ENCODE measurements at regions not wholly inside any gene's neighbourhood (a gene's known extent, or its start where the extent isn't known, plus 50 kb on each side); places are given as distances from the start of the nearest gene placed in this dataset.

DNA sequence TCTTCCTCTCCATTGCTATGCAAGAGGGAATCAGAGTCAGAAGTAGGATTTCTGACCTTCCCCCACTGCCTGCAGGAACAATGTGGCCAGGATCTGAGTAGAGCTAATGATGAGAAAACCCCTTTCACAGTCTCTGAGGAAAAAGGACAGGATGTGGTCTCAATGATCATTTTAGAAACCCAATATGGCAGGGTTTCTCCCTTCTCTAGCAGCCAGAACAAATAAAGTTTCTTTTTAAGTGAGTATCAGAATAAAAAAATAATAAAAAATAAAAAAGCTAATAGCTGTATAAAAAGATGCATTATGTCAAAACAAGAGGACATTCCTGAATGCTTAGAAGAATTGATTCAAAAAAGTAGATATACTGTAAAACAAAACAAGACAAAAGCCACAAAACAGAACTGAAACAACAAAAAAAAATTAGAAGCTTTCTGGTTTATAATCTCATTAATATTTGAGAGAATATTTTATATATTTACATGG, 1124.9 kb upstream of the ZEB2 start:
- no peak for TF ChIP-seq EP300 (IDR thresholded peaks at IDR 0.05)
- no peak for TF ChIP-seq POLR2A (IDR thresholded peaks at IDR 0.05)
- TF ChIP-seq, protein P1, sequence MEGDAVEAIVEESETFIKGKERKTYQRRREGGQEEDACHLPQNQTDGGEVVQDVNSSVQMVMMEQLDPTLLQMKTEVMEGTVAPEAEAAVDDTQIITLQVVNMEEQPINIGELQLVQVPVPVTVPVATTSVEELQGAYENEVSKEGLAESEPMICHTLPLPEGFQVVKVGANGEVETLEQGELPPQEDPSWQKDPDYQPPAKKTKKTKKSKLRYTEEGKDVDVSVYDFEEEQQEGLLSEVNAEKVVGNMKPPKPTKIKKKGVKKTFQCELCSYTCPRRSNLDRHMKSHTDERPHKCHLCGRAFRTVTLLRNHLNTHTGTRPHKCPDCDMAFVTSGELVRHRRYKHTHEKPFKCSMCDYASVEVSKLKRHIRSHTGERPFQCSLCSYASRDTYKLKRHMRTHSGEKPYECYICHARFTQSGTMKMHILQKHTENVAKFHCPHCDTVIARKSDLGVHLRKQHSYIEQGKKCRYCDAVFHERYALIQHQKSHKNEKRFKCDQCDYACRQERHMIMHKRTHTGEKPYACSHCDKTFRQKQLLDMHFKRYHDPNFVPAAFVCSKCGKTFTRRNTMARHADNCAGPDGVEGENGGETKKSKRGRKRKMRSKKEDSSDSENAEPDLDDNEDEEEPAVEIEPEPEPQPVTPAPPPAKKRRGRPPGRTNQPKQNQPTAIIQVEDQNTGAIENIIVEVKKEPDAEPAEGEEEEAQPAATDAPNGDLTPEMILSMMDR (IDR thresholded peaks at IDR 0.05): no peak
- H3K4me3 ChIP-seq: no peak overlapping the region
- H3K36me3 ChIP-seq: no peaks in the 10 kb centered on the region
- H3K9me3 ChIP-seq: no peaks in the 10 kb centered on the region
- H3K27me3 ChIP-seq: no peaks in the 10 kb centered on the region
- intact Hi-C loops (cut with DNase I): no loop called here
- DNase-seq: no peak
- H3K27ac ChIP-seq: no peak overlapping the region
- no peaks in the 10 kb centered on the region for H3K4me1 ChIP-seq (ENCODE audit: insufficient read depth)

DNA sequence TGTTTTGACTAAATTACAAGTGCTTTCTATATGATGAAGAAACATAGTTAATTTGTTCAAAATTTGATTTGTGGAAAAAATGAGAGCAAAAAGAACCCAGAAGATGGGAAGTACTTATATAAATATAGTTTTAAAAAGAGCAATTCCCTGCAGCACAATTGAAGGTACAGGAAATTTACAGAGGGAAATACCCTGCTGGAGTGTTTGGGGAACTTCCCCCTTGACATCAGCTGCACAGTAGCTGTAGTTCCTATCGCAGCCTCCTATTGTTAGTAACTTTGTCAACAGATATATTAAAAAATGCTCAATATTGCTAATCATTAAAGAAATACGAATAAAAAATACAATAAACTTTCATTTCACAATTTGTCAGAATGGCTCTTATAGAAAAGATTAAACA, 1118.8 kb upstream of the ZEB2 start:
- H3K9me3 ChIP-seq: no peaks in the 10 kb centered on the region
- intact Hi-C loops (cut with DNase I): no loop called here
- no peak for DNase-seq
- no peaks in the 10 kb centered on the region for H3K36me3 ChIP-seq
- H3K27ac ChIP-seq: no peak overlapping the region
- TF ChIP-seq EP300 (IDR thresholded peaks at IDR 0.05) (no peak), POLR2A (IDR thresholded peaks at IDR 0.05) (no peak)
- TF ChIP-seq, protein P1 (IDR thresholded peaks at IDR 0.05): no peak
- no peaks in the 10 kb centered on the region for H3K4me1 ChIP-seq (ENCODE audit: insufficient read depth)
- no peak overlapping the region for H3K4me3 ChIP-seq
- no peaks in the 10 kb centered on the region for H3K27me3 ChIP-seq
- 81 to 93% (median 85%) methylated on average over 2 of the region's 2 CpGs for WGBS, 3 donors

DNA sequence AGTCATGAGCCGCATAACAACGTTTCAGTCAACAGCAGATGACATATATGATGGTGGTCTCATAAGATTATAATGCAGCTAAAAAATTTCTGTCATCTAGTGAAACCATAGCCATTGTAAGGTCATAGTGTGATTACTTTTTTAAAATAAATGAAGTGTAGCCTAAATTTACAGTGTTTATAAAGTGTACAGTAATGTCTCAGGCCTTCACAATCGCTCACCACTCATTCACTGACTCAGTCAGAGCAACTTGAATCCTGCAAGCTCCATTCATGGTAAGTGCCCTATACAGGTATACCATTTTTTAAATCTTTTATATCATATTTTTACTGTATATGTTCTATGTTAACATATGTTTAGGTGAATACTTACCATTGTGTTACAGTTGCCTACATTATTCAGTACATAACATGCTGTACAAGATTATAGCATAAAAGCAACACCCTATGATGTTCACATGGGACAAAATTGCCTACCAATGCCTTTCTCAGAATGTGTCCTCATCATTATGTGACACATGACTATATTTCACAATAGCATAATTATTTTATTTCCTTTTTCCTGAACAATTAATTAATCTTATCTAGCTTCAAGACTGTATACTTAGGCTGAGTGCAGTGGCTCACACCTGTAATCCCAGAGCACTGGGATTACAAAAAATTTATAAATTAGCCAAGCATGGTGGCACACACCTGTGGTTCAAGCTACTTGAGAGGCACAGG, 1115.9 kb upstream of the ZEB2 start:
- H3K9me3 ChIP-seq: no peaks in the 10 kb centered on the region
- WGBS, 3 donors: 95 to 98% (median 97%) methylated on average over 3 of the region's 3 CpGs
- no peaks in the 10 kb centered on the region for H3K36me3 ChIP-seq
- no peak overlapping the region for H3K27ac ChIP-seq
- no peak for DNase-seq
- no peaks in the 10 kb centered on the region for H3K4me1 ChIP-seq (ENCODE audit: insufficient read depth)
- TF ChIP-seq EP300 (IDR thresholded peaks at IDR 0.05) (no peak), POLR2A (IDR thresholded peaks at IDR 0.05) (no peak)
- TF ChIP-seq, protein P1 (IDR thresholded peaks at IDR 0.05): no peak
- H3K4me3 ChIP-seq: no peak overlapping the region
- H3K27me3 ChIP-seq: no peaks in the 10 kb centered on the region
- intact Hi-C loops (cut with DNase I): no loop called here

DNA sequence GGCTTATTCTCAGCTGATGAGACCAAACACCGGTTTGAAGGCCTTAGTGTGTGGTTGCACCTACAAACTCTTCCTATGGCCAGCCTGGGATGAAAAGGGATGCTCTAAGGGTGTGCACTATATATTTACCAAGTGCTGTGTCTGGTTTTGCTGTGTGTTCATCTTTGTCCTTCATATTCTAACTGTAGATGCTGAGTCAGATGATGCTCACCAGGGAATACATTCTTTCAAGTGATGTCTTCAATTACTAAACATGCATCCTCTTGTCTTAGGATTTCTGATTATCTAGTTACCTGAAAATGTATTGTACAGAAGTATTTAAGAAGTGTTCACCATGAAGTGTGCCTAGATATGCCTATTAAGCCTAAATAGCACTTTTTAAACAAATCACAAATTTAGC, 1111.6 kb upstream of the ZEB2 start:
- WGBS, 3 donors: 89 to 98% (median 97%) methylated on average over 1 of the region's 1 CpG
- H3K9me3 ChIP-seq: no peaks in the 10 kb centered on the region
- H3K4me3 ChIP-seq: no peak overlapping the region
- TF ChIP-seq, protein P1 (IDR thresholded peaks at IDR 0.05): no peak
- no peak for TF ChIP-seq POLR2A (IDR thresholded peaks at IDR 0.05)
- no peak for TF ChIP-seq EP300 (IDR thresholded peaks at IDR 0.05)
- no peaks in the 10 kb centered on the region for H3K4me1 ChIP-seq (ENCODE audit: insufficient read depth)
- no peaks in the 10 kb centered on the region for H3K27me3 ChIP-seq
- intact Hi-C loops (cut with DNase I): no loop called here
- no peaks in the 10 kb centered on the region for H3K36me3 ChIP-seq
- no peak overlapping the region for H3K27ac ChIP-seq
- DNase-seq: no peak
